Suppressor macrophage treated with lipopolysaccharide for 4 hours (primary cell): ENCODE measurements at regions not wholly inside any gene's neighbourhood (a gene's known extent, or its start where the extent isn't known, plus 50 kb on each side); places are given as distances from the start of the nearest gene placed in this dataset.

ENCODE experiments used
- DNase-seq: peaks from one replicate; pipeline ENCODE4 v3.0.0-alpha.2; 2020

- no peak for DNase-seq
Measured at GRCh38 chr5:30932273-30933017, 261.0 kb upstream of the CDH6 start.

GRCh38 chr5:30930736-30931135 lies 262.8 kb upstream of the CDH6 start:
- no peak for DNase-seq

GRCh38 chr5:30928956-30929355 lies 264.5 kb upstream of the CDH6 start:
- DNase-seq = no peak

GRCh38 chr5:30926218-30926617 lies 267.3 kb upstream of the CDH6 start:
- no peak for DNase-seq

GRCh38 chr5:30921388-30921787 lies 272.1 kb upstream of the CDH6 start:
- no peak for DNase-seq

- DNase-seq = no peak
Measured at GRCh38 chr5:30918171-30918570, 275.3 kb upstream of the CDH6 start.

GRCh38 chr5:30908356-30908755 lies 285.1 kb upstream of the CDH6 start:
- DNase-seq = no peak

GRCh38 chr5:30900367-30900766 lies 293.1 kb upstream of the CDH6 start:
- no peak for DNase-seq

- DNase-seq = no peak
Measured at GRCh38 chr5:30894811-30895210, 298.7 kb upstream of the CDH6 start.

- no peak for DNase-seq
Measured at GRCh38 chr5:30891660-30892059, 301.8 kb upstream of the CDH6 start.

- DNase-seq = no peak
Measured at GRCh38 chr5:30890377-30890776, 303.1 kb upstream of the CDH6 start.

- no peak for DNase-seq
Measured at GRCh38 chr5:30880514-30880913, 313.0 kb upstream of the CDH6 start.

GRCh38 chr5:30879887-30880286 lies 313.6 kb upstream of the CDH6 start:
- no peak for DNase-seq

GRCh38 chr5:30878746-30879145 lies 314.7 kb upstream of the CDH6 start:
- no peak for DNase-seq

GRCh38 chr5:30878296-30878695 lies 315.2 kb upstream of the CDH6 start:
- DNase-seq = no peak

GRCh38 chr5:30874241-30875034 lies 319.0 kb upstream of the CDH6 start:
- DNase-seq = no peak

- no peak for DNase-seq
Measured at GRCh38 chr5:30871196-30871595, 322.3 kb upstream of the CDH6 start.

- no peak for DNase-seq
Measured at GRCh38 chr5:30867711-30868110, 325.8 kb upstream of the CDH6 start.

- no peak for DNase-seq
Measured at GRCh38 chr5:30866142-30866541, 327.3 kb upstream of the CDH6 start.

GRCh38 chr5:30856242-30856641 lies 337.2 kb upstream of the CDH6 start:
- no peak for DNase-seq

- no peak for DNase-seq
Measured at GRCh38 chr5:30853158-30853557, 340.3 kb upstream of the CDH6 start.

- no peak for DNase-seq
Measured at GRCh38 chr5:30850866-30851265, 342.6 kb upstream of the CDH6 start.

GRCh38 chr5:30849931-30850710 lies 343.4 kb upstream of the CDH6 start:
- DNase-seq = no peak

- DNase-seq = no peak
Measured at GRCh38 chr5:30846171-30846570, 347.3 kb upstream of the CDH6 start.
